ENCODE measurements at regions not wholly inside any gene's neighbourhood (a gene's known extent, or its start where the extent isn't known, plus 50 kb on each side); places are given as distances from the start of the nearest gene placed in this dataset.

GRCh38 chr7:96481796-96482195 is 159.9 kb upstream of the SLC25A13 start:
- no peak overlapping the region for H3K4me3 ChIP-seq (ENCODE audit: low read depth, low read length)
- no peak for DNase-seq (ENCODE audit: low read depth)
- no peak for TF ChIP-seq MAX (IDR thresholded peaks at IDR 0.05; ENCODE audit: low read depth, low read length)

- no peak for TF ChIP-seq MAX (IDR thresholded peaks at IDR 0.05; ENCODE audit: low read depth, low read length)
- TF ChIP-seq POLR2A (IDR thresholded peaks at IDR 0.05; ENCODE audit: extremely low read depth, insufficient read length), result no peak
- TF ChIP-seq MYC (IDR thresholded peaks at IDR 0.05; ENCODE audit: low read depth, low read length), result no peak
- TF ChIP-seq CTCF (IDR thresholded peaks at IDR 0.05; ENCODE audit: low read depth, low read length), result no peak
- no peak overlapping the region for H3K4me3 ChIP-seq (ENCODE audit: low read depth, low read length)
- no peak for DNase-seq (ENCODE audit: low read depth)
Observed at GRCh38 chr7:96479015-96479645, 157.2 kb upstream of the SLC25A13 start.

- DNase-seq (ENCODE audit: low read depth), result no peak
- no peak for TF ChIP-seq MYC (IDR thresholded peaks at IDR 0.05; ENCODE audit: low read depth, low read length)
- TF ChIP-seq MAX (IDR thresholded peaks at IDR 0.05; ENCODE audit: low read depth, low read length), result no peak
- no peak for TF ChIP-seq POLR2A (IDR thresholded peaks at IDR 0.05; ENCODE audit: extremely low read depth, insufficient read length)
- no peak for TF ChIP-seq CTCF (IDR thresholded peaks at IDR 0.05; ENCODE audit: low read depth, low read length)
- no peak overlapping the region for H3K4me3 ChIP-seq (ENCODE audit: low read depth, low read length)
Observed at GRCh38 chr7:96471606-96472005, 149.7 kb upstream of the SLC25A13 start.

- H3K4me3 ChIP-seq (ENCODE audit: low read depth, low read length), result no peak overlapping the region
- TF ChIP-seq POLR2A (IDR thresholded peaks at IDR 0.05; ENCODE audit: extremely low read depth, insufficient read length), result no peak
- no peak for TF ChIP-seq MYC (IDR thresholded peaks at IDR 0.05; ENCODE audit: low read depth, low read length)
- no peak for TF ChIP-seq MAX (IDR thresholded peaks at IDR 0.05; ENCODE audit: low read depth, low read length)
- TF ChIP-seq CTCF (IDR thresholded peaks at IDR 0.05; ENCODE audit: low read depth, low read length), result no peak
- DNase-seq (ENCODE audit: low read depth), result no peak
Observed at GRCh38 chr7:96452146-96452545, 130.2 kb upstream of the SLC25A13 start.

- no peak for DNase-seq (ENCODE audit: low read depth)
- TF ChIP-seq MYC (IDR thresholded peaks at IDR 0.05; ENCODE audit: low read depth, low read length) (no peak), MAX (IDR thresholded peaks at IDR 0.05; ENCODE audit: low read depth, low read length) (no peak), CTCF (IDR thresholded peaks at IDR 0.05; ENCODE audit: low read depth, low read length) (no peak), POLR2A (IDR thresholded peaks at IDR 0.05; ENCODE audit: extremely low read depth, insufficient read length) (no peak)
- H3K4me3 ChIP-seq (ENCODE audit: low read depth, low read length), result no peak overlapping the region
Observed at GRCh38 chr7:96449094-96449493, 127.2 kb upstream of the SLC25A13 start.

GRCh38 chr7:96447109-96447645 is 125.3 kb upstream of the SLC25A13 start:
- H3K4me3 ChIP-seq (ENCODE audit: low read depth, low read length), result no peak overlapping the region
- TF ChIP-seq POLR2A (IDR thresholded peaks at IDR 0.05; ENCODE audit: extremely low read depth, insufficient read length), result no peak
- TF ChIP-seq CTCF (IDR thresholded peaks at IDR 0.05; ENCODE audit: low read depth, low read length), result no peak
- TF ChIP-seq MYC (IDR thresholded peaks at IDR 0.05; ENCODE audit: low read depth, low read length), result no peak
- no peak for TF ChIP-seq MAX (IDR thresholded peaks at IDR 0.05; ENCODE audit: low read depth, low read length)
- no peak for DNase-seq (ENCODE audit: low read depth)

Data from NB4 (cell line).